Muscle of leg (tissue), 3 donors: ENCODE measurements at regions not wholly inside any gene's neighbourhood (a gene's known extent, or its start where the extent isn't known, plus 50 kb on each side); places are given as distances from the start of the nearest gene placed in this dataset.
"Not testable (repeated sequence)": the region's sequence is repeated elsewhere in the genome, so short reads cannot be mapped to it uniquely, and the experiment has no call there.

Experiments
- DNase-seq: peaks from one replicate; pipeline ENCODE4 v3.0.0; 2013
- H3K27ac ChIP-seq: one replicate; pipeline ENCODE4 v1.5.1; 2013; ENCODE audit warnings: mild to moderate bottlenecking, low read length, control low read depth
- H3K27me3 ChIP-seq: one replicate; pipeline ENCODE4 v1.6.1; 2013; ENCODE audit warnings: low read length; ENCODE audit not compliant: control insufficient read depth, insufficient read depth
- H3K36me3 ChIP-seq: one replicate; pipeline ENCODE4 v1.6.1; 2013; ENCODE audit warnings: low read length; ENCODE audit not compliant: control insufficient read depth, insufficient read depth
- H3K4me1 ChIP-seq: one replicate; pipeline ENCODE4 v1.6.1; 2013; ENCODE audit warnings: low read length; ENCODE audit not compliant: control insufficient read depth, insufficient read depth
- H3K4me3 ChIP-seq: one replicate; pipeline ENCODE4 v1.5.1; 2013; ENCODE audit warnings: low read length, control low read depth
- H3K9me3 ChIP-seq: replicated peaks from 2 replicates; pipeline ENCODE4 v1.6.1; 2013; ENCODE audit warnings: low read depth, low read length; ENCODE audit not compliant: control insufficient read depth
- WGBS: methylation state at CpG from one replicate; pipeline ENCODE4 v1.1.5; 2013; ENCODE audit warnings: missing lambda C conversion rate; ENCODE audit not compliant: insufficient coverage; 5-methylcytosine and 5-hydroxymethylcytosine counted together

DNA sequence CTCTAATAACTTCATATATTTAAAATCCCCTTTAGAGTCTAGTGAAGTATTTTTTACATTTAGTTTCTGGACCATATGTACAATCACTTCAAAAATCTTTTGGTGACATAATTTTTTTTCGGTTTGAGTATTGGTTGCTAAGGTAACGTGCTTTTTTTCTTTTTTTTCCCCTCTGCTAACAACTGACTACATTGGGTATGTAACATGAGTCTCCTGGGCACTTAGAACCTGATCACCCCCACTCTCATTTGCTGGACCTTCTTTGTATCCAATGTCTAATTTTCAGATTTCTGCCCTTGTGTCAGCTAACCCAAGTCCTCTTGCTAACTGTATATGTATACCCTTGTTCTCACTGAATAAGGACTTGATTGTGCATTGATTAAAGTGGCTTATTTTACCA, 592.9 kb upstream of the FLRT2 start:
- H3K4me3 ChIP-seq: no peak overlapping the region
- H3K36me3 ChIP-seq: no peaks in the 10 kb centered on the region
- no peaks in the 10 kb centered on the region for H3K9me3 ChIP-seq
- DNase-seq: peak; percentile 16
- no peak overlapping the region for H3K27ac ChIP-seq
- no peaks in the 10 kb centered on the region for H3K27me3 ChIP-seq
- WGBS: no CpG with 5 or more reads among the region's 2 CpGs
- H3K4me1 ChIP-seq: no peaks in the 10 kb centered on the region

DNA sequence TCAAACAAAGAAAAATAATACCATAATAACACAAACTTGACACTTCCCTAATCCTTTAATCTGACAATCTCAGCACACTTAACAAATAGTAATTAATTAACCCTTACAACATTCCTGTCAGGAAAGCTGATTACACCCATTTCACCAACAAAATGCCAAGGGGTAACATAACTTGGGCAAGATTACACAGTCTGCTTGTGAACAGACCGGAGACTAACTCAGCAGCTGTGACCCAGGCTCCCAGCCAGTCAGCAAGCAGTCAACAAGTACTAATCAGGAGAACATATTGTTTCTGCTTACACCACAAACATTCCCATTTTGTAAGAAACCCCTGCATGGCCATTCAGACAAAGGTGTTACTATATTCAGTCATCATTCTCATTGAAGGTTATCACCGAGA, 592.5 kb upstream of the FLRT2 start:
- Histone ChIP-seq H3K36me3 (no peaks in the 10 kb centered on the region), H3K4me1 (no peaks in the 10 kb centered on the region), H3K27ac (no peak overlapping the region), H3K9me3 (no peaks in the 10 kb centered on the region), H3K27me3 (no peaks in the 10 kb centered on the region), H3K4me3 (no peak overlapping the region)
- DNase-seq: peak; percentile 12
- 85% methylated on average over 2 of the region's 2 CpGs for WGBS

DNA sequence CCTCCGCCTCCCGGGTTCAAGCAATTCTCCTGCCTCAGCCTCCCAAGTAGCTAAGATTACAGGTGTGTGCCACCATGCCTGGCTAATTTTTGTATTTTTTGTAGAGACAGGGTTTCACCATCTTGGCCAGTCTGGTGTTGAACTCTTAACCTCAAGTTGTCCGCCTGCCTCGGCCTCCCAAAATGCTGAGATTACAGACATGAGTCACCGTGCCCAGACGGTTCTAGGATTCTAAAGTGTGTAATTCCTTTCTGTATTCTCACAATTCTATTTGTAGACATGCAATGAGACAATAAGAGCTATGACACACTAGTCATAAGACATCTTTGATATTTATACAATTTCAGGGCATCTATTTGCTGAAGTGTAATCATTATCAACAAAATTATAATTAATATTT, 585.0 kb upstream of the FLRT2 start:
- DNase-seq, H3K27me3 ChIP-seq, H3K36me3 ChIP-seq, H3K4me3 ChIP-seq, H3K27ac ChIP-seq, H3K4me1 ChIP-seq, H3K9me3 ChIP-seq: not testable (repeated sequence)
- no CpG with 5 or more reads among the region's 6 CpGs for WGBS

DNA sequence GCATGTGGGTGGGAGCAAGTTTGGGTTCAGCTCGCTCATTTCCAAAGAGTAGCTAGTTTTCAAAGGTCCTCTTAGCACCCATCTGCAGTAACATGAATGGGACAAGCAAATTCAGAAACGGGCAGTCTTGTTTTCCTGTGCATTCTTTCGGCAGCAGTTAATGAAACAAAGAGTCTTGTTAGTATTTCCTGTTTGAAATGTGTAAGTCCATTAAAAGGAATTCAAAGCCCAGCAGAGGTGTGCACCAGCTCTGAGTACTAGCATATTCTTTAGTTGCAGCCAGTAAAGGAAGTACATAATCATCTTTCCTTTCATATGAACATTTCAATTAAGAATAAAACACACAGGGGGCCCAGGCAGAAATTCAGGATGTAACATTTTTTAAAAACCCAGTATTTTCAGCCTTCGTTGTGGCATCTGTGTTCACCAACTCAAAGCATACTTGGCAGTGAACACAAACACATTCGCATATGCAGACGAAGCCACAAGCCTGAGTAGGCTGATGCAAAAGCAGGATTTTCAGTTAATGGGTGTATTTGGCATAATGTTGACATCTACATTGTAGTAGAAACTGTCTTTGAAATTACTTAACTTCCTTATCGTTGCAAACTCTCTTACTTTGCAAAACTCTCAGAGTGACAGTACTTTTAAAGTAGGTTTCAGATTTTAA, 570.0 kb upstream of the FLRT2 start:
- H3K9me3 ChIP-seq: peaks cover 4% of the 10 kb centered on the region
- no peaks in the 10 kb centered on the region for H3K27me3 ChIP-seq
- H3K36me3 ChIP-seq: no peaks in the 10 kb centered on the region
- peaks cover 2% of the 10 kb centered on the region for H3K4me1 ChIP-seq
- no peak for DNase-seq
- 43% methylated on average over 1 of the region's 7 CpGs for WGBS
- no peak overlapping the region for H3K27ac ChIP-seq
- H3K4me3 ChIP-seq: no peak overlapping the region

DNA sequence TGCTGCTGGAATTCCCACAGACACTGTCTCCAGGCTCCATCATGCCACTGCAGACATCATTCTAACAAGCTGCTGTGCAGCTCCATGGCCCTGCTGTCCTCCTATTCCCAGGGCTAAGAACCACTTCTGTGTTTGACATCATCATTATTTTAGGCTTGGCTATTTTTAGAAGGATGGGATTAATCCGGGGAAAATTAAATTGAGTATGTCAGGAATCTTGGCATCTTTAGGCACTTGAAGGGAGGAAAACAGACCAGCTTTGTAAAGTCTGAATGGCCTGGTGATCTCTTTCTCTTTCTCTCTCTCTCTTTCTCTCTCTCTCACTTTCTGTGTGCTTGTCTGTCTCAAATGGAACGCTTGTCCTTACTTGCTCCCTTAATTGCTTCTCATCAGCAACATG, 568.3 kb upstream of the FLRT2 start:
- Histone ChIP-seq H3K4me1 (peaks cover 2% of the 10 kb centered on the region), H3K9me3 (peaks cover 4% of the 10 kb centered on the region), H3K36me3 (no peaks in the 10 kb centered on the region), H3K27me3 (no peaks in the 10 kb centered on the region), H3K4me3 (no peak overlapping the region), H3K27ac (no peak overlapping the region)
- WGBS: 67% methylated on average over 1 of the region's 2 CpGs
- peak; percentile 77 for DNase-seq

DNA sequence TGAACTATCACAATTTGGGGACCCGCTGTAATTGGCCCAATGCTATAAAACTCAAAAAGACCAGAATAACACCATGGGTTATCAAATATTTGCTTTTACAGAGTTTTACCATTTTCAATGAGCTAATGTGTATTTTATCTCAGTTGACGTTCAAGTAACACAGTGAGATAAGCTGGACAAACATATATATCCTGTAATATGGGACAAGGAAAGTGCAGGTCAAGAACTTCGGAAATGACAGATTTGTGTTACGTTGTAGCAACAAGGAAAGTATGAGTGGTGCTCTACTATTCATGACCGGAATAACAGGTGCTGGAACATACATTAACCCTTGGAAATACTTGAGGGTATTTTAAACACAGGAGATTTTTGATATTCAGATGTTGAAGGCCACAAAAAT, 566.4 kb upstream of the FLRT2 start:
- Histone ChIP-seq H3K4me3 (no peak overlapping the region), H3K9me3 (peaks cover 4% of the 10 kb centered on the region), H3K27ac (no peak overlapping the region), H3K36me3 (no peaks in the 10 kb centered on the region), H3K27me3 (no peaks in the 10 kb centered on the region), H3K4me1 (peaks cover 2% of the 10 kb centered on the region)
- no CpG with 5 or more reads among the region's 5 CpGs for WGBS
- peak; percentile 13 for DNase-seq

DNA sequence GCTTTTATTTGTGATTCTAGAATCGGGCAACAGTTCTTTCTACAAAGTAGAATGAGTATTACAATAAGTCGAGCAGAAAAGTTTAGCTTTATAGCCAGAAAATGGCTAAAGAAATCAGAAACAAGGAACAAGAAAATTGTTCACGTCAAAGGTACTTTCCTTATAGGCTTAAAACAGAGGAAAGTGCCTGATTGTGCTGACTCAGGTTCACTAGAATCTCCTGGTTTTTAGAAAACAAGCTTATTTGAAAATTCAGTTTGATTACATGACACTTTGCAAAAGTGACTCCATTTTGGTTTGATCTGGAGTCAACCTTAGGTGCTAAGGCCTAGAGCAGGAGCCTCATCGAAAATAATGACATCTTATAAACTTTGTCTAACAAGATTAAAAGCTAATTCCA, 564.7 kb upstream of the FLRT2 start:
- Histone ChIP-seq H3K4me1 (peaks cover 2% of the 10 kb centered on the region), H3K4me3 (no peak overlapping the region), H3K27me3 (no peaks in the 10 kb centered on the region), H3K27ac (no peak overlapping the region), H3K9me3 (no peaks in the 10 kb centered on the region), H3K36me3 (no peaks in the 10 kb centered on the region)
- WGBS: 100% methylated on average over 1 of the region's 4 CpGs
- no peak for DNase-seq

DNA sequence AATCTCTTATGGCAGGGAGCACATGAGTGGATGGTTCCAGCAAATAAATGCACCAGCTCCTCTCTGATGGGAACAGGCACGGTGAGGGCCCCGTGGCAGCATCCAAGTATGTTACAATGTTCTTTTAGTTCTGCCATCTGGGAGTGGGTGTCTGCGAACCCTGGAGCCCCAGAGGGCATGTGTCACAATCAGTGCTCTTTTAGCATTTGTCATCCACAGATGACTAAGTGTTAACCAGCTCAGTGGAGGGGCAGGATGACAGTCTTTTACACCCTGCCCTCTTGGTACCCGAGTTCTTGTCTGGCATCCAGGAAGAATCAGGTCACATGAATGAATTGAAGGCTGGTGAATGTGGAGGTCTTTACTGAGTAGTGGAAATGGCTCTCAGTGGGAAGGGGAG, 560.4 kb upstream of the FLRT2 start:
- no peaks in the 10 kb centered on the region for H3K9me3 ChIP-seq
- no peaks in the 10 kb centered on the region for H3K36me3 ChIP-seq
- WGBS: 91% methylated on average over 4 of the region's 4 CpGs
- no peaks in the 10 kb centered on the region for H3K4me1 ChIP-seq
- no peak overlapping the region for H3K4me3 ChIP-seq
- no peak for DNase-seq
- H3K27ac ChIP-seq: no peak overlapping the region
- no peaks in the 10 kb centered on the region for H3K27me3 ChIP-seq

DNA sequence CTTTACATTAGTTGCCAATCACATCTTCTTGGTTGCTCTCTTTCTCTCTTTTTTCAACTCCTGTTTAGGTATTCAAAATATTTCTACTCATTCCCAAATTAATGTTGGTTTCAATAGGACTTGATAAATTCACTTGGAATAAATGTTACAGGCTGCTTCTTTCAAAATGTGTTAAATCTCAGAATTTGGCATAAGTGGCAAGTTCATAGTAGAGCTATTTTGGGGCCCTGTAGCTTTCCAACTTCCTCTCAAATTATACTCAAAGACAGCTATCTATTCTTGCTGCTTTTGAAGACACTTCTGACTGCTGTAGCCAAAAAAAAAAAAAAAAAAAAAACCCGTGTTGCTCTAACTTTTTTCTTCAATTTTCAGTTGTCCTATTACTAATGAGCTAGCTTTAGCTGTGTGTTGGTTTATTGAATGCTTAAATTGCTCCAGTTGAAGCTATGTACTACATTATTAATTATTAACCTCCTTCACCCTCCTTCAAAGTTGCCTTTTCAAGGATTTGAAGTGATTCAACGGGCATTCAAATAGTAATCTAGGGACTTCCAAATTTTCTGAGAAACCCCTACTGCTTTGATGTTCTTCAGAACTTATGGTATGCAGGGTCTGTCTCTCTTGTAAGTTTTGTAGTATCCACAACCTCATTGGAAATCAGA, 554.6 kb upstream of the FLRT2 start:
- Histone ChIP-seq H3K4me1 (no peaks in the 10 kb centered on the region), H3K27ac (no peak overlapping the region), H3K4me3 (no peak overlapping the region), H3K27me3 (no peaks in the 10 kb centered on the region), H3K9me3 (no peaks in the 10 kb centered on the region), H3K36me3 (no peaks in the 10 kb centered on the region)
- peak; percentile 16 for DNase-seq
- WGBS: no CpG with 5 or more reads among the region's 2 CpGs

DNA sequence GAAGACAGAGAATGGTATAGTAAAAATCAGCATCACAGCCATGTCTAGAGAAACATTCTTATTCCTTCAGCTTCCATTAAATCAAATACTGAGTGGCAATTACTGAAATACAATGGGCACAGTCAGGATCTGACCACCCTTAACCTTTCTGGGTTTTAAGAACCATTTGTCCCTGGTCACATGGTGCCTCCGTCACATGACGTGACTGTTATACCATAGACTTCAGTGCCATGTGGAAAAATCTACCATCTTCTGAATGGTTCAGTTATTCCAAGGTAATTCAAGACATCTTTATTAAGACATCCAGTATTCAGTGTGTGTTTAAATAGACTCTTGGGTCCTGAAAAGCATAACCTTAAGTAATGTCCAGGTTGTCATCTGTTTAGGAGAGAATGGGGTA, 553.1 kb upstream of the FLRT2 start:
- 100% methylated on average over 1 of the region's 2 CpGs for WGBS
- Histone ChIP-seq H3K4me1 (no peaks in the 10 kb centered on the region), H3K36me3 (no peaks in the 10 kb centered on the region), H3K4me3 (no peak overlapping the region), H3K27ac (no peak overlapping the region), H3K9me3 (no peaks in the 10 kb centered on the region), H3K27me3 (no peaks in the 10 kb centered on the region)
- no peak for DNase-seq
